ENCODE measurements at regions not wholly inside any gene's neighbourhood (a gene's known extent, or its start where the extent isn't known, plus 50 kb on each side); places are given as distances from the start of the nearest gene placed in this dataset.

GRCh38 chr1:214854126-214854875 is 228.2 kb upstream of the KCNK2 start (continued):
- TF ChIP-seq ATF2 (CRISPR knock-in tag; IDR thresholded peaks at IDR 0.05; ENCODE audit: borderline replicate concordance, low read depth): no peak
- TF ChIP-seq MYBL2 (CRISPR knock-in tag; IDR thresholded peaks at IDR 0.05): no peak

GRCh38 chr1:214856843-214857242 is 225.7 kb upstream of the KCNK2 start:
- DNase-seq (ENCODE audit: low spot score): no peak
- Mint-ChIP-seq H3K4me1 (no peaks in the 10 kb centered on the region), H3K9me3 (peaks cover 7% of the 10 kb centered on the region), H3K27me3 (ENCODE audit: low read depth) (no peaks in the 10 kb centered on the region), H3K27ac (no peak overlapping the region), H3K36me3 (no peaks in the 10 kb centered on the region), H3K4me3 (no peak overlapping the region)
- ChIA-PET POLR2A (no interaction called here), CTCF (no interaction called here)
- ATAC-seq: no peak
- TF ChIP-seq ZNF317 (CRISPR knock-in tag; IDR thresholded peaks at IDR 0.05; ENCODE audit: borderline replicate concordance, low read depth): no peak

- POLR2A ChIA-PET: no interaction called here
- peaks cover 6% of the 10 kb centered on the region for H3K9me3 Mint-ChIP-seq
Observed at GRCh38 chr1:214857716-214858115, 224.8 kb upstream of the KCNK2 start.

More at GRCh38 chr1:214857716-214858115, 224.8 kb upstream of the KCNK2 start:
- H3K27me3 Mint-ChIP-seq (ENCODE audit: low read depth): no peaks in the 10 kb centered on the region
- H3K4me3 Mint-ChIP-seq: no peak overlapping the region
- H3K36me3 Mint-ChIP-seq: no peaks in the 10 kb centered on the region
- DNase-seq (ENCODE audit: low spot score) (no peak), ATAC-seq (no peak)
- H3K4me1 Mint-ChIP-seq: no peaks in the 10 kb centered on the region
- H3K27ac Mint-ChIP-seq: no peak overlapping the region
- TF ChIP-seq JAZF1 (CRISPR knock-in tag; IDR thresholded peaks at IDR 0.05) (no peak), CTCF (IDR thresholded peaks at IDR 0.05) (no peak), ATF6 (CRISPR knock-in tag; IDR thresholded peaks at IDR 0.05) (no peak), FOXJ3 (CRISPR knock-in tag; IDR thresholded peaks at IDR 0.05; ENCODE audit: borderline replicate concordance) (no peak), IRF1 (CRISPR knock-in tag; IDR thresholded peaks at IDR 0.05) (no peak), SMAD3 (CRISPR knock-in tag; IDR thresholded peaks at IDR 0.05; ENCODE audit: borderline replicate concordance) (no peak), ATF1 (CRISPR knock-in tag; IDR thresholded peaks at IDR 0.05) (no peak), GTF2I (CRISPR knock-in tag; conservative IDR thresholded peaks at IDR 0.05) (no peak)
- CTCF ChIA-PET: no interaction called here

All from WTC11 (cell line).